ENCODE measurements at regions not wholly inside any gene's neighbourhood (a gene's known extent, or its start where the extent isn't known, plus 50 kb on each side); places are given as distances from the start of the nearest gene placed in this dataset.

DNA sequence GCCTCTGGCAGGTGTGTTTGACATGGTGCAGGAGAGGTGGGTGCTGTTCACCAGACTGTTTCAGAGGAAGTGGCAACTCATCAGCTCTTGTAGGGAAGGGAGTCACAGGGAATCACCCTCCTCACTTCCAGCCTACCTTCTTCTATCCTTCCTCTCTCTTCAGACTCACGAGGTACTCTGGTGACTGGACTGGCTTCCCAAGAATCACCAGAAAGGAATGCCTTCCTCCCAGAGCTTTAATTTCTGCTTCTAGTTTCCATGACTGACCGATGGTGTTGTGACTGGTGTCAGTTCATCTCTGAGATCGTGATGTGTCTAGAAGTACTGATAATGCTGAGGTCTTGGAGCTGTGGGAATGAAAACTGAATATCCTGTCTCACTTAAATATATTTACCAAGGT is 247.3 kb downstream of the KCTD12 start:
- TF ChIP-seq CTCF (IDR thresholded peaks at IDR 0.05) (no peak), POLR2A (IDR thresholded peaks at IDR 0.05) (no peak)

Data from body of pancreas (tissue), 4 donors.